GM06990 (cell line): ENCODE measurements at regions not wholly inside any gene's neighbourhood (a gene's known extent, or its start where the extent isn't known, plus 50 kb on each side); places are given as distances from the start of the nearest gene placed in this dataset.

ENCODE experiments used
- DNase-seq: peaks from one replicate; pipeline ENCODE4 v3.0.0-alpha.2; 2011; ENCODE audit not compliant: insufficient read length; ENCODE audit errors: extremely low read depth
- H3K27me3 ChIP-seq: replicated peaks from 2 replicates; pipeline ENCODE4 v1.6.0; 2011; ENCODE audit warnings: low read length; ENCODE audit not compliant: control insufficient read depth, insufficient read depth
- H3K36me3 ChIP-seq: 2 replicates; pipeline ENCODE4 v1.5.1; 2011; ENCODE audit warnings: low read length; ENCODE audit not compliant: control insufficient read depth, insufficient read depth
- H3K4me3 ChIP-seq: replicated peaks from 2 replicates; pipeline ENCODE4 v1.5.1; 2011; ENCODE audit warnings: low read depth, mild to moderate bottlenecking, control low read depth, low read length
- TF ChIP-seq, protein P1 (sequence below): IDR thresholded peaks from 2 replicates; pipeline ENCODE4 v1.5.1; 2011; ENCODE audit warnings: low read length, control low read depth, mild to moderate bottlenecking, inconsistent platforms; ENCODE audit not compliant: insufficient read depth, poor library complexity, severe bottlenecking

DNA sequence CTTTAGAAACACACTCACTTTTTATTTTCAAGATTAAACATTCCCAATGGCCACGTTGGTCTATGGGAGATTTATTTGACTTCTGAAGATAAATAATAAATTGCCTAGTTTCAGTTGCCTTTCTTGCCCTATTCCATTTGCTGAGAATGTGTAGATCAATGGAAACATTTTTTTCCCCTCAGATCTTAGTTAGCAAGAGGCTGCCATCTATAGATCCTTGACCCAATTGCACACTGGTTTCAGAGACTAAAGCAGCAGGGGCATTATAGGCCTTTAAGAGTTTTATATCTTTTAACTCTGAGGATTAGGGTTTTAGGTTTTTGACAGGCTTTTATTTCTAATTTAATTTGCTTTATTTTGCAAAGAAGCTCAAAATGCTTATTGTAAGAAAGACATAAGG is 163.2 kb upstream of the GPR26 start:
- TF ChIP-seq, protein P1, sequence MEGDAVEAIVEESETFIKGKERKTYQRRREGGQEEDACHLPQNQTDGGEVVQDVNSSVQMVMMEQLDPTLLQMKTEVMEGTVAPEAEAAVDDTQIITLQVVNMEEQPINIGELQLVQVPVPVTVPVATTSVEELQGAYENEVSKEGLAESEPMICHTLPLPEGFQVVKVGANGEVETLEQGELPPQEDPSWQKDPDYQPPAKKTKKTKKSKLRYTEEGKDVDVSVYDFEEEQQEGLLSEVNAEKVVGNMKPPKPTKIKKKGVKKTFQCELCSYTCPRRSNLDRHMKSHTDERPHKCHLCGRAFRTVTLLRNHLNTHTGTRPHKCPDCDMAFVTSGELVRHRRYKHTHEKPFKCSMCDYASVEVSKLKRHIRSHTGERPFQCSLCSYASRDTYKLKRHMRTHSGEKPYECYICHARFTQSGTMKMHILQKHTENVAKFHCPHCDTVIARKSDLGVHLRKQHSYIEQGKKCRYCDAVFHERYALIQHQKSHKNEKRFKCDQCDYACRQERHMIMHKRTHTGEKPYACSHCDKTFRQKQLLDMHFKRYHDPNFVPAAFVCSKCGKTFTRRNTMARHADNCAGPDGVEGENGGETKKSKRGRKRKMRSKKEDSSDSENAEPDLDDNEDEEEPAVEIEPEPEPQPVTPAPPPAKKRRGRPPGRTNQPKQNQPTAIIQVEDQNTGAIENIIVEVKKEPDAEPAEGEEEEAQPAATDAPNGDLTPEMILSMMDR, result peak; percentile 46
- Histone ChIP-seq H3K27me3 (no peaks in the 10 kb centered on the region), H3K36me3 (no peaks in the 10 kb centered on the region; the same call in 1 of the 2 replicates), H3K4me3 (no peak overlapping the region)
- DNase-seq, result no peak

DNA sequence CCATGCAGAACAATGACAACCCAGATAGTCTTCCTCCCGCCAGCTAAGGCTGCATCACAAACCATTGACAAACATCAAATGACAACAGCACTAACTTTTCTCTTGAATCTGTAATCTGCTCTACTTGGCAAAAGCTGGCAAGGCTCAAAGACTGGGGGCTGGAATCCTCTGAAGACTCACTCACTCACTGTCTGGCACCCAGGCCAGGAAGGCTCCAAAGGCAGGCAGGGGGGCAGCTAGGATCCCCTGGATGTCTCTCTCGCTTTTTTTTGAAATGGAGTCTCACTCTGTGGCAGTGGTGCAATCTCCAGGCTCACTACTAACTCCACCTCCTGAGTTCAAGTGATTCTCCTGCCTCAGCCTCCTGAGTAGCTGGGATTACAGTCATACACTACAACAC is 159.7 kb upstream of the GPR26 start:
- TF ChIP-seq, protein P1, result no peak
- no peaks in the 10 kb centered on the region for H3K27me3 ChIP-seq
- no peak overlapping the region for H3K4me3 ChIP-seq
- H3K36me3 ChIP-seq, result no peaks in the 10 kb centered on the region; the same call in 1 of the 2 replicates
- DNase-seq, result no peak

DNA sequence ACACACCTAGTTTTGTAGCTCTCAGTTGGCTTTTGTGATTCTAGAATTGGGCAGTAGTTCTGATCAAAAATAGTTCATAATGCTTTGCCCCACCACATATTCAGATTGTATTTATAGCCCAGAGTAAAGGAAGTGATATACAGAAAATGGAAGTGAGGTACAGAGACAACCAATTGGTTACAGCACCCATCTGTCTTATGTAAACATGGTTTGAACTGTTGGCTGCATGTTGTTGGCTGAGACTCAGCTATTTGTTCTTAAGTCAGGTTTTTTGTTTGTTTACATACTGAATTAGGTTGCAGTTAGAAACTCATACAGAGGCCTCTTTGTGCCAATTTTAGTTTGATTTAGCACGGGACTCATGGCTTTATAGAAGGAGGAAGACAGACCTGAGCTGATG is 158.9 kb upstream of the GPR26 start:
- Histone ChIP-seq H3K27me3 (no peaks in the 10 kb centered on the region), H3K4me3 (no peak overlapping the region), H3K36me3 (no peaks in the 10 kb centered on the region; the same call in 1 of the 2 replicates)
- DNase-seq, result peak; percentile 33
- TF ChIP-seq, protein P1, result no peak

DNA sequence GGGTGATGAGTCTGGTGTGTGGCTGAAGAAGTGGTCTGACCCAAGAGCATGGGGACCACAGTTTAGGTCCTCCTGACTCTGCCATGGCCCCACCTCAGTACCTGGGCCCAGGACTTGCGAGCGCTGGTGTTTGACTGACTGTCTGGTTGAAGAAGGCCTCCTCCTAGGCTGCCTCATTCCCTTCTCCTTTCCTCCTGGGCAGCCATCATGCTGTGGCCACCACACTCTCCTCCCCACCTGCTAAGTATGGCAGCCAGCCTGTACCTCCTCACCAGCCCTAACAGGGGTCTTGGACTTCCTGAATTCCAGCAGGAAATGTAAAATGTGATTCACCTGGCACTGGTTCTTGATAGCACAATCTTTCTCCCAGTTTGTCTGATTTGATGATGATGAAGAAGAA is 156.8 kb upstream of the GPR26 start:
- H3K27me3 ChIP-seq, result no peaks in the 10 kb centered on the region
- no peak for DNase-seq
- H3K36me3 ChIP-seq, result no peaks in the 10 kb centered on the region; the same call in 1 of the 2 replicates
- no peak overlapping the region for H3K4me3 ChIP-seq
- TF ChIP-seq, protein P1, result no peak

DNA sequence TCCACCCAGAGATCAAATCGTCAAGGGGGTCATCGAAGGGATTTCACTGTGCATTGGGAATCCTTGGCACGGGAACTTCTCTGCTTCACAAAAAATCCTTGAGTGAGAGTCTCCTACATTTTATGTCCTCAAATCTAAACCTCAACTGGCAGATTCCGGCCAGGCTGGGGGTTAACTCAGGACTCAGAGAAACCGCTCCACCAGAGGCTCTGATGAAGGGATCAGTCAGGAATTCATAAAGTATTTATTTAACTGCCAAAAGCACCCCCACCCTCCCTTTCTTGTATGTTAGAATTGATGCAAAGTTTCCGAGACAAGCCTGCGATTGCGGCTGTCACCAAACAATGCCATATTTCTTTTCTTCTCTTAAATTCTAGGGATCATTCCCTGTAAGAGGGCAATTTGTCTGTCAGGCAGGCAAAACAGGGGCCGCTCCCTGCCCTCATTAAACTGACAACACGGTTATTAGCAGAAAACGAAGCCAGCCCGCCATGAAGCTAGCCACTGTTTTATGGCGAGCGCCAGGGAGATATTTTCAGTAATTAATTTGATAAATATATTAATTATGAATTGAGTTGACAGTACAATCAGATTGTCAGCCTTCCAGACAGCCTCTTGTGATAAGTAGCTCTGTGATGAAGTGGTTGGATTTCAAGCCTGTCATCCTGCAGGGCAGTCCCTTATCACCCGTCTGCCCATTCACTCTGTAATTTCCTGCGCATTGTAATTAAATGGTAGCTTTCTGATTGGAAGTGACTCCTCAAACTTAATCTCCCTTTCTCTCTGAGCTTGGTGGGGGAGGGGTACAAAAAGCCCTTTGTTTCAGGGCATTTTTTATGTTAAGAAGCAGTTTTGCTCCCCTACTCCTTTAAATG is 153.0 kb upstream of the GPR26 start:
- H3K36me3 ChIP-seq, result no peaks in the 10 kb centered on the region
- TF ChIP-seq, protein P1, result no peak
- H3K27me3 ChIP-seq, result no peaks in the 10 kb centered on the region
- H3K4me3 ChIP-seq, result no peak overlapping the region
- DNase-seq, result no peak
